T-helper 1 cell (primary cell): ENCODE measurements at regions not wholly inside any gene's neighbourhood (a gene's known extent, or its start where the extent isn't known, plus 50 kb on each side); places are given as distances from the start of the nearest gene placed in this dataset.
"Not testable (repeated sequence)": the region's sequence is repeated elsewhere in the genome, so short reads cannot be mapped to it uniquely, and the experiment has no call there.

Source experiments
- DNase-seq, 5 donors: peaks; one replicate each; pipeline ENCODE4 v3.0.0-alpha.2; 2012 to 2020

- no peak for DNase-seq
Observed at GRCh38 chr2:57044931-57045635, 861.3 kb downstream of the CCDC85A start.

GRCh38 chr2:57049273-57049672 lies 865.5 kb downstream of the CCDC85A start:
- no peak for DNase-seq

DNA sequence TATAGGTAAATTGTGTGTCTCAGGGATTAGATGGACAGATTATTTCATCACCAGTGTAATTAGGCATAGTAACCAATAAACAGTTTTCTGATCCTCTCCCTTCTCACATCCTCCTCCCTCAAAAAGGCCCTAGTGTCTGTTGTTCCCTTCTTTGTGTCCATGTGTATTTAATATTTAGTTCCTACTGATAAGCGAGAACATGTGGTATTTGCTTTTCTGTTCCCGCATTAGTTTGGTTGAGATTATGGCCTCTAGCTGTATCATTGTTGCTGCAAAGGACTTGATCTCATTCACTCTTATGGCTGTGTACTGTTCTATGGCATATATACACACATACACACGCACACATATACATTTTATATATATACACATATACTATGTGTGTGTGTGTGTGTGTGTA lies 866.2 kb downstream of the CCDC85A start:
- no peak for DNase-seq

GRCh38 chr2:57066301-57066700 lies 882.5 kb downstream of the CCDC85A start:
- DNase-seq = not testable (repeated sequence)

DNA sequence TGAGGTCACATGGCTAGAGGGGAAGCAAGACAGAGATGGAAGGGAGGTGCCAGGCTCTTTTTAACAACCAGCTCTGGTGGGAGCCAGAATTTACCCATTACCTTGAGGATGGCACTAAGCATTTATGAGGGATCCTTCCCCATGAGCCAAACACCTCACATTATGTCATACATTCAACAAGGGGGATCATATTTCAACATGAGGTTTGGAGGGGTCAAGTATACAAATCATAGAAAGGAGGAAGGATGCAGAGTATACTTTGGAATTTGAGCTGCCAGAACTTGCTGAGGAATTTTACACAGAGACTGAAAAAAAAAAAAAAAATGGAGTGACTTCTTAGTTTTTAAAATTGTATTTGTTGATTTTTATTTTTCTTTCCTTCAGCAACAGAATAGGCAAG lies 891.4 kb downstream of the CCDC85A start:
- no peak for DNase-seq

- DNase-seq = no peak
Observed at GRCh38 chr2:57080035-57080434, 896.2 kb downstream of the CCDC85A start.

DNA sequence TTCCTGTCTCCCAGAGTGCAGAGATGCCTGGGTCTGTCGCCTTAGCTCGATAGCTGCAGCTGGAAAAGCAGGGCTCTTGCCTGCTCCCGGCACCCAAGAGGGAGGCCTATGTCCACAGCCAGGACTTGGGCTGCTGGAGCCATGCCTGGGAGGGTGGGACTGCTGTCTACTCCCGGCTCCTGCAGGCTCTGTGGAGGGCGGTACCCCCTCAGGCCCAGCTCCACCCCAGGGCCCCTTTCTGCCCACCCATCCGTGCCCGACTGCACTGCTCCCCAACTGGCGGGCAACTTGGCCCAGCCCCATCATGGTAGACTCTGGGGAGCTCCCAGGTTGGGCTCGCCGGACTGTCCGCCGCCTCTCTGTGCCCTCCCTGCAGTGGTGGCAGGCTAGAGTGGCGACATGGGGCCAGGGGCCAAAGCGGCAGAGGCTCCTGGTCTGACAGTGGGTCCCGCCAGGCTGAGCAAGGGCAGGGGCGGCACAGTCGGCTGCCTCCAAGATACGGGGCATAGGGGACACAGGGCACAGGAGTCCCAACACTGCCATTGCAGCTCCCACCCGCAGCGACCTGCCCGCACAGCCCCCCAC lies 901.0 kb downstream of the CCDC85A start:
- no peak for DNase-seq

DNA sequence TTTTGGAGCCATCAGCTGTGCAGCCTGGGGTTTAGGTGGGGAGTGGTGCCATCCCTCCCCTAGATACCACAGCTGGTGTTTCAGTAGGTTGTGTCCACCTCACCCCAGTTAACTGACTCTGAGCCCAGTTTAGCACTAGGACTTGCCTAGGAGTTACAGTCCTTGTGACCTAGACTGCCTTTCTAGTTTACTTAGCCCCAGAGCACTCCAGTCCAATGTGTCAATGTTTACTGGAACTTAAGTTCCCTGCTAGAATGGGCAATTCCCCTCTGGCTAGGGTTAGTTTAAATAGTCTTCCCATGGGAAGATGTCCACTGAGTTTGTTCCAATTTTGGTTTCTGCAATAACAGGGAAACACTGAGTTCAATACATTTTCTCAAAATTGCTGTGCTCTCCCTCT lies 909.2 kb downstream of the CCDC85A start:
- DNase-seq = no peak

GRCh38 chr2:57097855-57098254 lies 914.1 kb downstream of the CCDC85A start:
- no peak for DNase-seq

- DNase-seq = no peak
Observed at GRCh38 chr2:57100436-57100835, 916.6 kb downstream of the CCDC85A start.

- DNase-seq = no peak
Observed at GRCh38 chr2:57105694-57106093, 921.9 kb downstream of the CCDC85A start.

- DNase-seq = no peak
Observed at GRCh38 chr2:57107353-57107752, 923.6 kb downstream of the CCDC85A start.

- DNase-seq = no peak
Observed at GRCh38 chr2:57111531-57111930, 927.7 kb downstream of the CCDC85A start.

GRCh38 chr2:57119141-57119540 lies 927.5 kb upstream of the VRK2 start:
- DNase-seq = no peak

DNA sequence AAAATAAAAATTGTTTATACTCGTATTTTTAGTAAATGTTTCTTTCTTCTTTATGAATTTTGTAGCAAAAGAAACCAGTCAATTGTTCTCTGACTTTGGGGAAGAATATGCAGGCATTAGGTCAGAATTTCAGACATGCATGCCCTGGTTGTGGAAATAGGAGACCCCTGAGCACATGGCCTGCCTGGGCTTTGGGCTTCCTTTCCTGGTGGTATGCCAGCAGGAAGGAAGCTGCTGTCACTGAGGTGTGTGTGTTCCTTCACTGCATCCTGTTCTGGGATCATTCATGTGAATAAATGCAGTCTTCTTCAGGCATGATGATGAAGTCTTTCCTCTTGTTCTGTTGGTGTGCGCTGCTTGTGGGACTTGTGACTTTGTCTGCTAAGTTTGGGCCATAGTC lies 920.2 kb upstream of the VRK2 start:
- DNase-seq = no peak

- no peak for DNase-seq
Observed at GRCh38 chr2:57139179-57139578, 907.4 kb upstream of the VRK2 start.

DNA sequence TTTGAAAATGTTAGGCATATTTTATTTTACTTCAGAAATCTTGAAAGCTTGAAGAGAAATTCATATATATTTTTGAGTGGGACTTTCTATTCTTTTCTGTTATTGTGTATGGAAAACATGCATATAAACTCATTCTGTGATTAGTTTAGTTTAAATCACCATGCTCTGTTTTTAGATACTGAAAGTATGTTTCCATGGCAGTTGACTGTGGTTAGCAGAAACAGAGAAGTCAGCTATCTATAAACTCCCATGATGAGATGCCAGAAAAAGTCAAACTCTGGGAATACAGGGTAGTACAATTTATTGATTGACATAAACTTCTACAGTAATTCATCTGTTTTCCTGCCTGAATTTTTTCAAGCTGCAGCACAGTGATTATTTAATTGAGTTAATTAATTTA lies 905.3 kb upstream of the VRK2 start:
- no peak for DNase-seq

- DNase-seq = no peak
Observed at GRCh38 chr2:57146951-57147350, 899.7 kb upstream of the VRK2 start.

- DNase-seq = no peak
Observed at GRCh38 chr2:57156231-57156924, 890.2 kb upstream of the VRK2 start.

GRCh38 chr2:57160976-57161375 lies 885.6 kb upstream of the VRK2 start:
- DNase-seq = no peak

GRCh38 chr2:57177176-57177575 lies 869.4 kb upstream of the VRK2 start:
- DNase-seq = no peak

DNA sequence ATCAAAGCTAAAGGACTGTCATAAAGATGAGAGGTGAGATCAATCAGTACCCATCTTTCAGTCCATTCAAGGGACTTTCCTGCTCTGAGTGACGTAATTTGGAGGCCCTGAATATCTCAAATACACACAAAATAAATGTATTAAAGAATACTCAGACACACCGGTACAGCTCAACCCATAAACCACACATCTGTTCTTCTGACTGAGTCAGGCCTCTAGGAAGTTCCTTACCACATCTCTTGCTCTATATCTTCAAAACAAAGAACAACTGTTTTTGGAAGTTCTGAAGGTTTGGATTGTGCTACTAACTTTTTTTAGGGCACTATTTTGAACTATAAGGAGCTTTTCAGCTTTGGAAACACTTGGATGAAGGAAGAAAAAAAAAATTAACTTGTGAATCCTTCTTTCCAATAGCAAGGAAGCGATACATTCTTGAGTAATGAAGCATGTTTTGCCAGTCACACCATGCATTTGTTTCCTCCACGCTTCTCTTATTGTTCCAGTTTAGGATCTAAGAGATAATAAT lies 866.5 kb upstream of the VRK2 start:
- DNase-seq = no peak

DNA sequence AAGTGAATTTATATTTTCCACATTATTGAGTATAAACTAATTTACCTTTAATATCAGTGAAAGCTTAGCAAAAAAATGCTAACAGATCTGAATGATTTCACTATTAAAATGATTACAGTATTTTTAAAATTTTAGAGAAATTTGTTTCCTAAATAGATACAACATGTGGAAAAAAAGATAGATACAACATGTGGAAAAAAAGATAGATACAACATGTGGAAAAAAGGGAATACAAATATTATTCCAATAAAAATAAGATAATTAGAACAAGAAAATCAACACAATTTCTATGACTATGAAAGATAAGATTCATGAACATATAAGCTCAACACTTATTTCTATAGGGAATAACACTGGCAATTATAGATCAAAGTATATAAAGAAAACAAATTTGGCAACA lies 865.9 kb upstream of the VRK2 start:
- DNase-seq = no peak
